H9 (cell line): ENCODE measurements at regions not wholly inside any gene's neighbourhood (a gene's known extent, or its start where the extent isn't known, plus 50 kb on each side); places are given as distances from the start of the nearest gene placed in this dataset.

Source experiments
- DNase-seq: peaks from one replicate; pipeline ENCODE4 v3.0.0-alpha.2; 2017
- H2AFZ ChIP-seq: one replicate; pipeline ENCODE4 v1.6.1; 2013; ENCODE audit warnings: mild to moderate bottlenecking, low read length, control low read depth, moderate library complexity
- H2AK5ac ChIP-seq: 2 replicates; pipeline ENCODE4 v1.6.1; 2013; ENCODE audit warnings: low read length, control low read depth, mixed read lengths; ENCODE audit not compliant: insufficient read length
- H2BK120ac ChIP-seq: one replicate; pipeline ENCODE4 v1.6.1; 2013; ENCODE audit warnings: low read depth, mild to moderate bottlenecking, low read length, control low read depth, inconsistent platforms; ENCODE audit not compliant: poor library complexity, severe bottlenecking
- H2BK12ac ChIP-seq: 2 replicates; pipeline ENCODE4 v1.6.1; 2013; ENCODE audit warnings: low read length, control low read depth, mixed read lengths, low read depth; ENCODE audit not compliant: insufficient read length
- H2BK15ac ChIP-seq: 2 replicates; pipeline ENCODE4 v1.6.1; 2013; ENCODE audit warnings: low read depth, low read length, control low read depth
- H2BK20ac ChIP-seq: one replicate; pipeline ENCODE4 v1.6.1; 2013; ENCODE audit warnings: low read depth, mild to moderate bottlenecking, low read length, control low read depth, inconsistent platforms; ENCODE audit not compliant: poor library complexity, severe bottlenecking
- H2BK5ac ChIP-seq: 2 replicates; pipeline ENCODE4 v1.6.1; 2013; ENCODE audit warnings: low read length, control low read depth, mixed read lengths; ENCODE audit not compliant: insufficient read length
- H3K14ac ChIP-seq: 2 replicates; pipeline ENCODE4 v1.6.1; 2013; ENCODE audit warnings: low read length, control low read depth; ENCODE audit not compliant: insufficient read depth
- H3K18ac ChIP-seq: 2 replicates; pipeline ENCODE4 v1.6.1; 2013; ENCODE audit warnings: low read depth, mild to moderate bottlenecking, mixed read lengths, low read length, control low read depth; ENCODE audit not compliant: insufficient read length
- H3K23ac ChIP-seq: 2 replicates; pipeline ENCODE4 v1.6.1; 2013; ENCODE audit warnings: low read length, control low read depth, mixed read lengths, low read depth; ENCODE audit not compliant: insufficient read length
- H3K23me2 ChIP-seq: 2 replicates; pipeline ENCODE4 v1.6.1; 2013; ENCODE audit warnings: low read depth, mild to moderate bottlenecking, mixed read lengths, low read length, control low read depth; ENCODE audit not compliant: insufficient read length, poor library complexity, severe bottlenecking
- H3K27ac ChIP-seq: 2 replicates; pipeline ENCODE4 v1.5.1; 2013; ENCODE audit warnings: low read length, control low read depth, mixed read lengths, low read depth; ENCODE audit not compliant: insufficient read length
- H3K27me3 ChIP-seq: 2 replicates; pipeline ENCODE4 v1.6.1; 2013; ENCODE audit warnings: low read length, control low read depth, inconsistent platforms; ENCODE audit not compliant: insufficient read depth
- H3K4ac ChIP-seq: 2 replicates; pipeline ENCODE4 v1.6.1; 2013; ENCODE audit warnings: low read depth, mild to moderate bottlenecking, control low read depth, inconsistent platforms, low read length, moderate library complexity
- H3K4me1 ChIP-seq: 2 replicates; pipeline ENCODE4 v1.6.1; 2013; ENCODE audit warnings: low read length, control low read depth, inconsistent platforms; ENCODE audit not compliant: insufficient read depth
- H3K4me2 ChIP-seq: 2 replicates; pipeline ENCODE4 v1.6.1; 2013; ENCODE audit warnings: low read length, control low read depth, mixed read lengths; ENCODE audit not compliant: insufficient read length, insufficient read depth
- H3K56ac ChIP-seq: 2 replicates; pipeline ENCODE4 v1.6.1; 2013; ENCODE audit warnings: low read depth, mild to moderate bottlenecking, mixed read lengths, low read length, control low read depth; ENCODE audit not compliant: insufficient read length
- H3K79me1 ChIP-seq: 2 replicates; pipeline ENCODE4 v1.6.1; 2013; ENCODE audit warnings: low read depth, mild to moderate bottlenecking, moderate library complexity, low read length, control low read depth, inconsistent platforms; ENCODE audit not compliant: insufficient read depth, poor library complexity, severe bottlenecking
- H3K79me2 ChIP-seq: 2 replicates; pipeline ENCODE4 v1.6.1; 2013; ENCODE audit warnings: low read length, control low read depth, inconsistent platforms; ENCODE audit not compliant: insufficient read depth
- H3K9ac ChIP-seq: 2 replicates; pipeline ENCODE4 v1.6.1; 2013; ENCODE audit warnings: low read length, control low read depth, mixed read lengths; ENCODE audit not compliant: insufficient read length; ENCODE audit errors: extremely low read depth
- H3K9me3 ChIP-seq: one replicate; pipeline ENCODE4 v1.6.1; 2013; ENCODE audit warnings: low read depth, low read length, inconsistent platforms; ENCODE audit not compliant: control insufficient read depth
- H3T11ph ChIP-seq: one replicate; pipeline ENCODE4 v1.6.1; 2013; ENCODE audit warnings: mild to moderate bottlenecking, low read length, control low read depth, inconsistent platforms
- H4K20me1 ChIP-seq: one replicate; pipeline ENCODE4 v1.6.1; 2013; ENCODE audit not compliant: control insufficient read depth, insufficient read length, insufficient read depth
- H4K5ac ChIP-seq: 2 replicates; pipeline ENCODE4 v1.6.1; 2013; ENCODE audit warnings: low read depth, mild to moderate bottlenecking, mixed read lengths, low read length, control low read depth; ENCODE audit not compliant: insufficient read length
- H4K8ac ChIP-seq: replicated peaks from 2 replicates; pipeline ENCODE4 v1.6.1; 2013; ENCODE audit warnings: low read length, control low read depth, mixed read lengths, low read depth; ENCODE audit not compliant: insufficient read length
- H4K91ac ChIP-seq: 2 replicates; pipeline ENCODE4 v1.6.1; 2013; ENCODE audit warnings: low read depth, mild to moderate bottlenecking, moderate library complexity, mixed read lengths, low read length, control low read depth; ENCODE audit not compliant: insufficient read length
- H3K27ac Mint-ChIP-seq, 3 experiments: 2 replicates in 2 of 3; 3 replicates in 1 of 3; pipeline ENCODE4 v1.8.0; 2020 to 2021; ENCODE audit warnings: mixed read lengths in 3 of 3, mild to moderate bottlenecking in 1 of 3, moderate library complexity in 1 of 3
- H3K27me3 Mint-ChIP-seq: 2 replicates; pipeline ENCODE4 v1.8.0; 2021; ENCODE audit warnings: low read depth, mild to moderate bottlenecking, moderate library complexity, mixed read lengths
- H3K36me3 Mint-ChIP-seq, 3 experiments: 2 replicates in 2 of 3; 3 replicates in 1 of 3; pipeline ENCODE4 v1.8.0; 2020 to 2021; ENCODE audit warnings: low read depth in 3 of 3, mixed read lengths in 3 of 3; ENCODE audit not compliant: insufficient read depth in 1 of 3
- H3K4me1 Mint-ChIP-seq, 2 experiments: 2 replicates each; pipeline ENCODE4 v1.8.0; 2020; ENCODE audit warnings: mixed read lengths in 2 of 2
- H3K4me3 Mint-ChIP-seq, 2 experiments: 2 replicates in 1 of 2; 3 replicates in 1 of 2; pipeline ENCODE4 v1.8.0; 2020 to 2021; ENCODE audit warnings: mild to moderate bottlenecking in 2 of 2, mixed read lengths in 2 of 2, moderate library complexity in 1 of 2
- H3K9me3 Mint-ChIP-seq, 2 experiments: 2 replicates in 1 of 2; 3 replicates in 1 of 2; pipeline ENCODE4 v1.8.0; 2020; ENCODE audit warnings: mild to moderate bottlenecking in 2 of 2, mixed read lengths in 2 of 2, moderate library complexity in 1 of 2
- CTCF ChIP-seq: fragments of 200-600 bp; sonication (generic); conservative IDR thresholded peaks from 3 replicates; pipeline ENCODE4 v1.8.0; 2021; ENCODE audit warnings: antibody characterized with exemption, mild to moderate bottlenecking
- whole genome bisulfite sequencing: extraction: QIAGEN DNeasy Blood & Tissue Kit; methylation state at CpG from one replicate; pipeline ENCODE4 v1.1.7; 2013; ENCODE audit warnings: missing lambda C conversion rate, low lambda C conversion rate, mixed read lengths; ENCODE audit not compliant: insufficient read length; ENCODE audit errors: extremely low coverage; 5-methylcytosine and 5-hydroxymethylcytosine counted together

GRCh38 chr1:96538883-96539282 lies 182.7 kb upstream of the PTBP2 start:
- H2BK120ac ChIP-seq: no peak overlapping the region
- no peak overlapping the region for H3K56ac ChIP-seq
- H3K9me3 ChIP-seq: no peaks in the 10 kb centered on the region
- WGBS: no CpG with 5 or more reads among the region's 5 CpGs
- H2AK5ac ChIP-seq: no peak overlapping the region
- no peak overlapping the region for H3K27ac ChIP-seq
- Mint-ChIP-seq H3K4me3 (no peak overlapping the region), H3K9me3 (no peaks in the 10 kb centered on the region; a peak in 1 of 5 replicates), H3K36me3 (no peaks in the 10 kb centered on the region), H3K4me1 (peaks cover 19 to 28% of the 10 kb centered on the region in 2 experiments), H3K27ac (0 out of 7 replicates have a peak overlapping the region, but pooled peaks of 1 of the 3 experiments have one; percentile 49), H3K27me3 (no peaks in the 10 kb centered on the region)
- no peak overlapping the region for H2BK20ac ChIP-seq
- H3K4ac ChIP-seq: no peak overlapping the region
- H4K20me1 ChIP-seq: no peaks in the 10 kb centered on the region
- no peak overlapping the region for H3T11ph ChIP-seq
- no peak overlapping the region for H4K91ac ChIP-seq
- no peaks in the 10 kb centered on the region for H3K79me2 ChIP-seq
- H3K18ac ChIP-seq: no peak overlapping the region
- H2BK12ac ChIP-seq: no peak overlapping the region
- no peak overlapping the region for H2BK15ac ChIP-seq
- no peak overlapping the region for H3K4me2 ChIP-seq
- no peak overlapping the region for H2BK5ac ChIP-seq
- H2AFZ ChIP-seq: no peak overlapping the region
- no peak overlapping the region for H4K5ac ChIP-seq
- no peaks in the 10 kb centered on the region for H3K23me2 ChIP-seq
- H3K9ac ChIP-seq: no peak overlapping the region
- no peaks in the 10 kb centered on the region for H3K79me1 ChIP-seq
- H3K23ac ChIP-seq: no peak overlapping the region
- H3K4me1 ChIP-seq: peaks cover 5% of the 10 kb centered on the region; the same call in 1 of the 2 replicates
- H4K8ac ChIP-seq: no peak overlapping the region
- H3K27me3 ChIP-seq: no peaks in the 10 kb centered on the region
- no peak for DNase-seq
- TF ChIP-seq CTCF: no peak
- H3K14ac ChIP-seq: no peak overlapping the region
